Stimulated activated CD4-positive, alpha-beta T cell treated with anti-CD3 and anti-CD28 coated beads, Interleukin-4, amount 100 ng/mL, for 24 hours (primary cell): ENCODE measurements at regions not wholly inside any gene's neighbourhood (a gene's known extent, or its start where the extent isn't known, plus 50 kb on each side); places are given as distances from the start of the nearest gene placed in this dataset.
"Not testable (repeated sequence)": the region's sequence is repeated elsewhere in the genome, so short reads cannot be mapped to it uniquely, and the experiment has no call there.

Source experiments
- DNase-seq: peaks from one replicate; pipeline ENCODE4 v3.0.0-alpha.2; 2020

DNA sequence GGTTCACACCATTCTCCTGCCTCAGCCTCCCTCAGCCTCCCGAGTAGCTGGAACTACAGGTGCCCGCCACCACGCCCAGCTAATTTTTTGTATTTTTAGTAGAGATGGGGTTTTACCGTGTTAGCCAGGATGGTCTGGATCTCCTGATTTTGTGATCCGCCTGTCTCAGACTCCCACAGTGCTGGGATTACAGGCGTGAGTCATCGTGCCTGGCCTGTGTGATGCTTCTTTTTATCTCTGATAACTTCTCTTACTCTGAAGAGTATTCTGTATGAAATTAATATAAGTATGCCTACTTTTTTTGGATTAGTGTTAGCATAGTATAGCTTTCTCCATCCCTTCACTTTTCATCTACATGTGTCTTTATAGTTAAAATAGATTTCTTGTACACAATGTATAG lies 180.8 kb upstream of the GALNT15 start:
- DNase-seq = not testable (repeated sequence)

DNA sequence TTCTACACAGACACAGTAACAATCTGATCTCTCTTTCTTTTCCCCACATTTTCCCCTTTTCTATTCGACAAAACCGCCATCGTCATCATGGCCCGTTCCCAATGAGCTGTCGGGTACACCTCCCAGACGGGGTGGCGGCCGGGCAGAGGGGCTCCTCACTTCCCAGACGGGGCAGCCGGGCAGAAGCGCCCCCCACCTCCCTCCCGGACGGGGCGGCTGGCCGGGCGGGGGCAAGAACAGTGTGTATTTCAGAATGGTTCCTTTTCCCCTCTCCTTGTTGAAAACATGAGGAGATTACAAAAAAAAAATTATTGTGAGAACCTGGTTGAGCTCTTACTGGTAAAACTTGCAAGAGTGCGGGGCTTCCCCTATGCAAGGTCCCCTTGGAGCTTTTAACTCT lies 178.0 kb upstream of the GALNT15 start:
- DNase-seq = not testable (repeated sequence)

- no peak for DNase-seq
Measured at GRCh38 chr3:15997274-15997943, 177.1 kb upstream of the GALNT15 start.

DNA sequence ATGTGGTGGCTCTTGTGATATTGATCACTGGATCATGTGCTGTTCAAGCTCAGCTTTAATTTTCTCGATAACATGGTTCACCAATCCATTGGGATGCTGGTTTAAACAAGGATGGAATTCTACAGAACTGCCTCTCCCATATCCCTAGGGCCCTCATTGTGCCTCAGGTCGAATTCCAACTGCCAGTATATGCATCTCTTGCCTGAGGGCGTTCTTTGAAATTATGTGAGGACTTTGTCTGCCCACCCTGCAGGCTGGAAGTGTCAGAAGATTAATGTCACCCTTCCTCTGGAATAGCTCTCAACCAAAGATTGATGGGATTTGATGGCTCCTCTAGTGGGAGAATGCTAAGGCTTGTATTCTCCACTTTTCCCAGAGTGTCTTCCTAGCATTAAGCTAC lies 175.6 kb upstream of the GALNT15 start:
- no peak for DNase-seq

DNA sequence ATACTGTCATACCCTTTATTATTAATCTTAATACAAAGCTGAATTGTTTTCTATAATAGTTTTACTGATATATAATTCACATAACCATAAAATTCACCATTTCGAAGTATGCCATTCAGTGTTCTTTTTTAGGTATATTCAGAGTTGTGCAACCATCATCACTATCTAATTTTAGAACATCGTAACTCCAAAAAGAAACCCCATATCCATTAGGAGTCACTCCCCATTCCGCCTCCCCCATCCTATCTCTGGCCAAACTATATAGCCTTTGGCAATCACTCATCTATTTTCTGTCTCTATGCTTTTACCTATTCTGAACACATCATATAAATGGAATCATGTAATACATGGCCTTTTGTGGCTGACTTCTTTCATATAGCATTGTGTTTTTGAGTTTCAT lies 169.7 kb upstream of the GALNT15 start:
- no peak for DNase-seq

DNA sequence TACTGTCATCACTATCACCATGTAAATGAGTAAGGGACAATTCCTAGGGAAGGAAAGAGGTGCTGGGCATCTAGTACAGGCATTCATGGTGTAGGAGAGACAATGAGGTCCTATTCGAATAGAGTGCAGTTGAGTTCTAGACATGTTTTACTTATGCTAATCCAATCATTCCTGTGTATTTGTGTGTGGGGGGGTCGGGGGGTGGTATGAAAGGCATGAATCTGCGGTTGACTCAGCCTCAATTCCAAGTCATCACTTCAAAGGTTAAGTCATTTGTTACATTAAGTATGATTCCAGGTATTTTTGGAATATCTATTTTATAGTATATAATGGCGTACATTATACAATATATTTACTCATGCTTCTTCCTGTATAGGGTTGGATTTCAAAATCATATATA lies 163.1 kb upstream of the GALNT15 start:
- no peak for DNase-seq

DNA sequence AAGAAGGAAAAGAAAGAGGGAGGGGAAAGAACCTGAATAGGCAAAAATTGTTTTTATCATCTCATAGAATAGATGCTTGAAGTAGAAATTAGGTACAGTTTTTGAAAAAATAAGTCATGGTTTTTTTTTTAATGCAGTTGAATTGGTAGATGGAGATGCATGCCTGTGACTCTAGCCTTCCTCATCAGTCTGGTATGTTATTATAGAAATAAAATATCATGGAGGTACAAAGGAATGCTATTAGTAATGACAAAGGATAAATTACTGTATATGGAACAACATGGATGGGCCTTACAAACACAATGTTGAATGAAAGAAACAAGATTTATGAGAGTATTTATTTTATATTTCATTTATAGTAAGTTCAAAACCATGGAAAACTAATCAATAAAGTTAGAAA lies 162.4 kb upstream of the GALNT15 start:
- DNase-seq = no peak

DNA sequence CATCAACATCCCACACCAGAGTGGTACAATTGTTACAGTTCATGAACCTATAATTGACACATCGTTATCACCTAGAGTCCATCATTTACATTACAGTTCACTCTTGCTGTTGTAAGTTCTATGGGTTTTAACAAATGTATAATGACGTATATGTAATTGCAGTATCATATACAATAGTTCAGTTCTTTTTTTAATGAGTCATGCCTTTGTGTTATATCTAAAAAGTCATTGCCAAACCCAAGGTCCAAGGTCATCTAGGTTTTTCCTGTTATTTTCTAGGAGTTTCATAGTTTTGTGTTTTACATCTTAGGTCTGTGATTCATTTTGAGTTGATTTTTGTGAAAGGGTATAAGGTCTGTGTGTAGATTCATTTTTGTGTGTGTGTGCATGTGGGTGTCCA lies 160.9 kb upstream of the GALNT15 start:
- DNase-seq = no peak

DNA sequence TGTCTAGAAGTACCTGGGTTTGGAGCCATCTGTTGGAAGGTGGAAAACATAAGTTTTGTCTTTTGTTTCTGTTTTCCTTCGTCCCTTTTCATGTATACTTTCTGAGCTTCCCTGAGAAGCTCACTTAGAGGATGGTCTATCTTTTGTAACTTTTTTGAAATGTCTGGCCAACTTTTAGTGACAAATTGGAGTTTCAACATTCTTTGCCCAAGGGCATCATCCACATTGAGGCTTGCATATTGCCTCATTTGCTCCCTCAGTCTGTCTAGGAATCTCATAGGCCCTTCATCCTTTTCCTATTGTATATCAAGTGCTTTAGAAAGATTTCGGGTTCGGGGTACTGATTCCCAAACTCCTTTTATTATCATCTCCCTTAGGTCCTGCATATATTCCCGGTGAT lies 152.7 kb upstream of the GALNT15 start:
- DNase-seq = not testable (repeated sequence)

DNA sequence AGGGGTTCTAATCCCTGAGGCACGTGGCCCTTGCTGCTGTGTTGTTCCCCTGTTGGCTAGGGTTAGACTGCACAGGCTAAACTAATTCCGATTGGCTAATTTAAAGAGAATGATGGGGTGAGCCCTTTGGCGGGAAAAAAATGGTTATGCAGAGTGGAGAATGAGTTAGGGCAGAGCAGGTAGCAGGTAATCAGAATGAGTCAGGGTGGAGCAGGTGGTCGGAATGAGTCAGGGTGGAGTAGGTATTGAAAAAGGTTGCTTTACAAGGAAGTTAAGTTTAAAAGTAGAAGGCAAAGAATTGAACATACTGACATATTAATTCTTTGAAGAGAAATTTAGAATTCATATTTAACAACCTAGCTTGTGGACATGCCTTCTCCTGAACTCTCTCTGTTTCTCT lies 150.6 kb upstream of the GALNT15 start:
- DNase-seq = not testable (repeated sequence)

- DNase-seq = no peak
Measured at GRCh38 chr3:16024548-16024947, 149.9 kb upstream of the GALNT15 start.

- DNase-seq = no peak
Measured at GRCh38 chr3:16026753-16027152, 147.7 kb upstream of the GALNT15 start.

- DNase-seq = no peak
Measured at GRCh38 chr3:16028604-16029003, 145.9 kb upstream of the GALNT15 start.

GRCh38 chr3:16030342-16030741 lies 144.1 kb upstream of the GALNT15 start:
- no peak for DNase-seq

DNA sequence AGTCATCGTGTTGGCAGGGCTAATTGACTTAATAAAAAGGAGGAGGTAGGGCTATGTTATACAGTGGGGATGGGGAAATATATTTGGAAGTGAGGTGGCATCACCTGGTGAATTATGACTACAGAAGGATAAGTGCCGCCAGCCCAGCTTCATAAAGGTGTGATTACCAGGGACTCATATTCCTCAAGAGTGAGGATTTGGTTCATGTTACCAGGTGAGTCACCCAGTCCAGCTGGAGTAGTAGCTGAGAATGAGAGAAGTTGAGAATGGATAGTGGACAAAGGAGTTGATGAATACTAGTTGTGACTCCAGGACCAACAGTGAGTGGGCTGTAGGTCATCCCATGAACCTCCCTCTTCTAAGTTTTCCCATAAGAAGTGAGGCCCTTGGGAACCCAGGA lies 143.0 kb upstream of the GALNT15 start:
- DNase-seq = no peak

- no peak for DNase-seq
Measured at GRCh38 chr3:16033889-16034687, 140.4 kb upstream of the GALNT15 start.

GRCh38 chr3:16040991-16041390 lies 133.5 kb upstream of the GALNT15 start:
- DNase-seq = no peak

- peak; percentile 52 for DNase-seq
Measured at GRCh38 chr3:16048435-16049318, 125.8 kb upstream of the GALNT15 start.

DNA sequence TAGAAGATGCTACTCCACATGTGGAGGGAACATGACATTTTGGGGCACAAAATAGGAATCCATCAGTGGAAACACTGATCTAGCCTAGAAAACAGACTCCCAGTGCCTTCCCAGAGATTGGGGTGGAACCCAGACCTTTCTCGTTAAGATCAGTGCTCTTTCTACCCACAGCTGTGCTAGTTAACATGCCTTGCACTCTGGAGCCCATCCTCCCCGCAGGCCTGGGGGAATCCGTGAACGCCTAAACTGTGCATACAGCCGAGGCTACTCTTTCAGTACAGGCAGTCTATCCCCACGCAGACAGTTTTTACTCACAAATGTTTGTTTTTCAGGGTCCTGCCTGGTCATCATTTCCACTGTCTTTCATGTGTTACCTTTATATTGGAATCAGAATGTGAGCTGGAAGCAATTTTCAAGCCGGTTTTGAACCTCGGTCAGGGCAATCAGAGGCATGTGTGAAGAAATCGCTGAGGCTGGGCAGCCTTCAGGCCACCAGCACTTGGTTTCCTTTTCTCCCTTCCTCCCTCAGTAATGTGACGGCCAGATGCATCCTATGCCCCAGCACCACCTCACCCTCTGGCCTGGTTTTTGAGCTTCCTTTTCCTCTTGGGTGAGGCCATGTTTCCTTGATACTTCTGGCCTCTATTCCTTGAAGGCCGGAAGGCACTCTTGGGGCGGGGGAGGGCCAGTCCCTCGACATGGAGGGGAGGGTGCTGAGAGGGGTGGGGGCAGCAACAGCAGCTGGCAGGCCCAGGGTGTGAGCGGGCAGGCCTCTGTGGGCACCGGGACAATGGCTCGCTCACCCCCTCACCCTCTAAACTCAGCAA lies 123.6 kb upstream of the GALNT15 start:
- no peak for DNase-seq

- no peak for DNase-seq
Measured at GRCh38 chr3:16051691-16052090, 122.8 kb upstream of the GALNT15 start.

- no peak for DNase-seq
Measured at GRCh38 chr3:16052964-16053363, 121.5 kb upstream of the GALNT15 start.

DNA sequence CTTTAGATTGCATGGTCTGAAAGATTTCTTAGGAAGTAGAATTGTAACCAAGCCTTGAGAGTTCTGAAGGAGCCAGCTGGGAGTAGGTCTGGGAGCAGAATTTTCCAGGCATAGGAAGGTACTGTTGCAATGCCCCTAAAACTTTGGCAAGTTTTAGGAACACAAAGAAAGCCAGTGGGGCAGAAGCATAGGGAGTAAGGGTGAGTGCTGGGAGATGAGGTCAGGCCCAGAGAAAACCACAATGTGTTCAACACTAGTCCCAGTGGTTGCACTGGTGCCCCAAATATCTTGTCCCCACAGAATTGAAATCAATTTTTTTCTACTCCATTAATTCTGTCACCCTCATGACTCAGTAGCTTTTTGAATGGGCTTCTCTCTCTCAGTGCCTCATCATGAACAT lies 120.7 kb upstream of the GALNT15 start:
- DNase-seq = no peak
